AG08396 (cell line): ENCODE measurements at regions not wholly inside any gene's neighbourhood (a gene's known extent, or its start where the extent isn't known, plus 50 kb on each side); places are given as distances from the start of the nearest gene placed in this dataset.
A peak's percentile ranks its signal among the peaks of the same experiment; 100 is the strongest.

Experiments
- DNase-seq: peaks from one replicate; pipeline ENCODE4 v3.0.0; 2012; ENCODE audit warnings: low spot score, mixed read lengths

GRCh38 chr3:64888840-64889392 lies 201.1 kb upstream of the ADAMTS9 start:
- DNase-seq: no peak

- DNase-seq: no peak
These were observed 200.4 kb upstream of the ADAMTS9 start for GRCh38 chr3:64888165-64888564.

- DNase-seq: no peak
These were observed 197.3 kb upstream of the ADAMTS9 start for GRCh38 chr3:64885055-64885454.

GRCh38 chr3:64884536-64884935 lies 196.7 kb upstream of the ADAMTS9 start:
- DNase-seq: no peak

GRCh38 chr3:64880916-64881315 lies 193.1 kb upstream of the ADAMTS9 start:
- no peak for DNase-seq

GRCh38 chr3:64878362-64878761 lies 190.6 kb upstream of the ADAMTS9 start:
- DNase-seq: peak; percentile 5

- no peak for DNase-seq
These were observed 185.6 kb upstream of the ADAMTS9 start for GRCh38 chr3:64873400-64873799.

- no peak for DNase-seq
These were observed 184.5 kb upstream of the ADAMTS9 start for GRCh38 chr3:64872345-64872744.

- DNase-seq: no peak
These were observed 184.0 kb upstream of the ADAMTS9 start for GRCh38 chr3:64871834-64872249.

- no peak for DNase-seq
These were observed 183.3 kb upstream of the ADAMTS9 start for GRCh38 chr3:64870876-64871646.

- no peak for DNase-seq
These were observed 179.4 kb upstream of the ADAMTS9 start for GRCh38 chr3:64867224-64867623.

- no peak for DNase-seq
These were observed 178.2 kb upstream of the ADAMTS9 start for GRCh38 chr3:64865839-64866570.

GRCh38 chr3:64863226-64864212 lies 175.7 kb upstream of the ADAMTS9 start:
- no peak for DNase-seq

GRCh38 chr3:64861684-64862083 lies 173.9 kb upstream of the ADAMTS9 start:
- no peak for DNase-seq

GRCh38 chr3:64860536-64860870 lies 172.7 kb upstream of the ADAMTS9 start:
- DNase-seq: no peak

- DNase-seq: no peak
These were observed 172.1 kb upstream of the ADAMTS9 start for GRCh38 chr3:64859625-64860535.

GRCh38 chr3:64856977-64857516 lies 169.2 kb upstream of the ADAMTS9 start:
- DNase-seq: no peak

GRCh38 chr3:64856106-64856505 lies 168.3 kb upstream of the ADAMTS9 start:
- no peak for DNase-seq

- DNase-seq: no peak
These were observed 165.7 kb upstream of the ADAMTS9 start for GRCh38 chr3:64853456-64853855.

GRCh38 chr3:64852738-64853137 lies 164.9 kb upstream of the ADAMTS9 start:
- DNase-seq: no peak

GRCh38 chr3:64848822-64849221 lies 161.0 kb upstream of the ADAMTS9 start:
- no peak for DNase-seq
